Caco-2 (cell line): ENCODE measurements at regions not wholly inside any gene's neighbourhood (a gene's known extent, or its start where the extent isn't known, plus 50 kb on each side); places are given as distances from the start of the nearest gene placed in this dataset.

Experiments used
- BruUV-seq: library from RNA; stranded (reverse); fragments of 400-500 nt; replicated peaks from 2 replicates; lab custom pipeline; 2021; lab: Mats Ljungman, UMichigan
- CTCF ChIA-PET: fragments of 300-600 bp; sonication (Branson Sonifier 250); formaldehyde crosslinking; loops from one replicate; lab custom pipeline; 2022; ENCODE audit warnings: antibody characterized with exemption; lab: Charles Lee
- POLR2A ChIA-PET: fragments of 300-600 bp; sonication (Branson Sonifier 250); formaldehyde crosslinking; loops from one replicate; lab custom pipeline; 2022; ENCODE audit warnings: antibody characterized with exemption; lab: Charles Lee
- DNase-seq, 2 experiments: peaks; one replicate each; pipeline versions ENCODE4 v3.0.0 to v3.0.0-alpha.2; 2020 to 2022
- H3K27me3 ChIP-seq: replicated peaks from 2 replicates; pipeline ENCODE4 v1.6.0; 2011; ENCODE audit warnings: low read length; ENCODE audit not compliant: control insufficient read depth, insufficient read depth
- H3K36me3 ChIP-seq: 2 replicates; pipeline ENCODE4 v1.5.1; 2011; ENCODE audit warnings: low read length; ENCODE audit not compliant: control insufficient read depth, insufficient read depth
- H3K4me1 ChIP-seq: fragments of 250-450 bp; sonication (Bioruptor Pico); 2 replicates; pipeline ENCODE4 v1.5.1; 2020; ENCODE audit warnings: mild to moderate bottlenecking
- H3K4me3 ChIP-seq: 2 replicates; pipeline ENCODE4 v1.5.1; 2011; ENCODE audit warnings: low read depth, mild to moderate bottlenecking, control low read depth, low read length
- H3K9me3 ChIP-seq: fragments of 250-450 bp; sonication (Bioruptor Pico); 2 replicates; pipeline ENCODE4 v1.5.1; 2020; ENCODE audit warnings: mild to moderate bottlenecking, moderate library complexity
- H3K27ac Mint-ChIP-seq: one replicate; pipeline ENCODE4 v1.8.0; 2022; ENCODE audit warnings: mixed read lengths; ENCODE audit not compliant: unreplicated experiment
- H3K27me3 Mint-ChIP-seq: one replicate; pipeline ENCODE4 v1.8.0; 2022; ENCODE audit warnings: mixed read lengths; ENCODE audit not compliant: insufficient read depth, unreplicated experiment
- H3K36me3 Mint-ChIP-seq: one replicate; pipeline ENCODE4 v1.8.0; 2022; ENCODE audit warnings: mild to moderate bottlenecking, mixed read lengths; ENCODE audit not compliant: insufficient read depth, unreplicated experiment
- H3K4me1 Mint-ChIP-seq: one replicate; pipeline ENCODE4 v1.8.0; 2022; ENCODE audit warnings: low read depth, mixed read lengths; ENCODE audit not compliant: unreplicated experiment
- H3K4me3 Mint-ChIP-seq: one replicate; pipeline ENCODE4 v1.8.0; 2022; ENCODE audit warnings: mild to moderate bottlenecking, moderate library complexity, mixed read lengths; ENCODE audit not compliant: unreplicated experiment
- H3K9me3 Mint-ChIP-seq: one replicate; pipeline ENCODE4 v1.8.0; 2022; ENCODE audit warnings: mixed read lengths; ENCODE audit not compliant: unreplicated experiment
- intact Hi-C: fragments of 100-400 bp; cut with micrococcal nuclease; formaldehyde crosslinking; loops from one replicate; pipeline ENCODE4 v1.10.0; 2022; ENCODE audit not compliant: unreplicated experiment
- TF ChIP-seq, protein P1 (sequence below), 2 experiments: fragments of 200-600 bp in 1 of 2; IDR thresholded peaks; 1 replicate in 1 of 2; 2 replicates in 1 of 2; pipeline versions ENCODE4 v1.5.1 to v1.8.0; 2011 to 2022; ENCODE audit warnings: antibody characterized with exemption in 1 of 2, control low read depth in 1 of 2, inconsistent platforms in 1 of 2, low read depth in 1 of 2, low read length in 1 of 2, mild to moderate bottlenecking in 1 of 2, moderate library complexity in 1 of 2; ENCODE audit not compliant: insufficient read depth in 1 of 2, severe bottlenecking in 1 of 2, unreplicated experiment in 1 of 2

DNA sequence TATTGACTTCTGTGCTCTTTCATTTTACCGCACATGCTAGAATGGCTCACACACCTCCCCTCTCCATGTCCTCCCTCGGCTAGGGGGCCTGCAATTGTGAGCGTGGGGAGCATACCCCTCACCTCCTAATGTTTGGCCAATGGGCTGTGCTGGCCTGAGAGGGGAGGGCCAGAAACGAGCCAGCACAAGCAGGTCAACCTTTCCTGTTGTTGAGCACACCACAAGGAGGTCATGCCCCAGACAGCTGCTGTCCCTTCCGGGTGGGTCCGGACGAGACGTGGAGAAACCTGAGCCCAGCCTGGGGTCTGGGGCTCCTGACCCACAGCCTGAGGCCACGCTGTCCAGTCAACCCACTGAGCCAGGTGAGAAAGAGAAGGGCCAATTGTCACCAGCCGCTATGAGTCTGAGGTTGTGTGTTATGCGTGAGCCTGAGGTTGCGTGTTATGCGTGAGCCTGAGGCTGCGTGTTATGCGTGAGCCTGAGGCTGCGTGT lies 77.4 kb downstream of the TTLL2 start:
- intact Hi-C loops, result no loop called here
- H3K27me3 ChIP-seq, result no peaks in the 10 kb centered on the region; the same call in 1 of the 2 replicates
- H3K36me3 ChIP-seq, result no peaks in the 10 kb centered on the region
- no peaks in the 10 kb centered on the region for H3K36me3 Mint-ChIP-seq
- CTCF ChIA-PET, result no interaction called here
- no peaks in the 10 kb centered on the region for H3K9me3 ChIP-seq
- H3K4me1 ChIP-seq, result peaks cover 13% of the 10 kb centered on the region
- H3K27me3 Mint-ChIP-seq, result no peaks in the 10 kb centered on the region
- H3K9me3 Mint-ChIP-seq, result no peaks in the 10 kb centered on the region
- peaks cover 7% of the 10 kb centered on the region for H3K4me1 Mint-ChIP-seq
- H3K4me3 Mint-ChIP-seq, result no peak overlapping the region
- no TSS peak for BruUV-seq
- no peak overlapping the region for H3K27ac Mint-ChIP-seq
- TF ChIP-seq, protein P1, sequence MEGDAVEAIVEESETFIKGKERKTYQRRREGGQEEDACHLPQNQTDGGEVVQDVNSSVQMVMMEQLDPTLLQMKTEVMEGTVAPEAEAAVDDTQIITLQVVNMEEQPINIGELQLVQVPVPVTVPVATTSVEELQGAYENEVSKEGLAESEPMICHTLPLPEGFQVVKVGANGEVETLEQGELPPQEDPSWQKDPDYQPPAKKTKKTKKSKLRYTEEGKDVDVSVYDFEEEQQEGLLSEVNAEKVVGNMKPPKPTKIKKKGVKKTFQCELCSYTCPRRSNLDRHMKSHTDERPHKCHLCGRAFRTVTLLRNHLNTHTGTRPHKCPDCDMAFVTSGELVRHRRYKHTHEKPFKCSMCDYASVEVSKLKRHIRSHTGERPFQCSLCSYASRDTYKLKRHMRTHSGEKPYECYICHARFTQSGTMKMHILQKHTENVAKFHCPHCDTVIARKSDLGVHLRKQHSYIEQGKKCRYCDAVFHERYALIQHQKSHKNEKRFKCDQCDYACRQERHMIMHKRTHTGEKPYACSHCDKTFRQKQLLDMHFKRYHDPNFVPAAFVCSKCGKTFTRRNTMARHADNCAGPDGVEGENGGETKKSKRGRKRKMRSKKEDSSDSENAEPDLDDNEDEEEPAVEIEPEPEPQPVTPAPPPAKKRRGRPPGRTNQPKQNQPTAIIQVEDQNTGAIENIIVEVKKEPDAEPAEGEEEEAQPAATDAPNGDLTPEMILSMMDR (IDR thresholded peaks at IDR 0.05; ENCODE audit: insufficient read depth in 1 of 2, low read depth in 1 of 2, low read length in 1 of 2, severe bottlenecking in 1 of 2, unreplicated experiment in 1 of 2), result no peak
- H3K4me3 ChIP-seq, result no peak overlapping the region
- POLR2A ChIA-PET, result no interaction called here
- DNase-seq, result peak in 1 of 2 experiments; percentile 22

DNA sequence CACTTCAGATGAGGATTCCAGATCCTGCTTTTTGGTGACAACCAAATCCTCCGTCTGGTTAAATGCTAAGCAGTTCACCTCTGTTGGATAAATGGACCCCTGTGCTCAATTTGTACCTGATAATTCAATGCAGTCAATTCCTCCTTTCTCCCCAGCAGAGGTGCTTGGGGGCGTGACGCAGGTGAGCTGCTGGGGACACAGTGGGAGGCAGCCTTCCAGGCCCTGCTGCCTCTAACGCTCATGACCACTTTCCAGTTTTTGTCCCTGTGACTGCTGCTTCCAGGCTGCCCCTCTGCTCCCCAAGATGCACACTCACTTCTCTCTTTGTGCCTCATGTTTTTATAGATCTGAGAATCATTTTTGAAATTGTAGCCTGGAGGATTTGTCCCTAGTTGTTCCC lies 78.5 kb downstream of the TTLL2 start:
- Histone ChIP-seq H3K4me1 (peaks cover 5% of the 10 kb centered on the region), H3K27me3 (no peaks in the 10 kb centered on the region; the same call in 1 of the 2 replicates), H3K4me3 (no peak overlapping the region), H3K9me3 (no peaks in the 10 kb centered on the region), H3K36me3 (no peaks in the 10 kb centered on the region)
- ChIA-PET POLR2A (no interaction called here), CTCF (no interaction called here)
- DNase-seq, result no peak
- intact Hi-C loops, result no loop called here
- Mint-ChIP-seq H3K27ac (no peak overlapping the region), H3K27me3 (no peaks in the 10 kb centered on the region), H3K4me3 (no peak overlapping the region), H3K9me3 (no peaks in the 10 kb centered on the region), H3K36me3 (no peaks in the 10 kb centered on the region), H3K4me1 (peaks cover 2% of the 10 kb centered on the region)
- no TSS peak for BruUV-seq
- TF ChIP-seq, protein P1 (IDR thresholded peaks at IDR 0.05; ENCODE audit: insufficient read depth in 1 of 2, low read depth in 1 of 2, low read length in 1 of 2, severe bottlenecking in 1 of 2, unreplicated experiment in 1 of 2), result no peak

DNA sequence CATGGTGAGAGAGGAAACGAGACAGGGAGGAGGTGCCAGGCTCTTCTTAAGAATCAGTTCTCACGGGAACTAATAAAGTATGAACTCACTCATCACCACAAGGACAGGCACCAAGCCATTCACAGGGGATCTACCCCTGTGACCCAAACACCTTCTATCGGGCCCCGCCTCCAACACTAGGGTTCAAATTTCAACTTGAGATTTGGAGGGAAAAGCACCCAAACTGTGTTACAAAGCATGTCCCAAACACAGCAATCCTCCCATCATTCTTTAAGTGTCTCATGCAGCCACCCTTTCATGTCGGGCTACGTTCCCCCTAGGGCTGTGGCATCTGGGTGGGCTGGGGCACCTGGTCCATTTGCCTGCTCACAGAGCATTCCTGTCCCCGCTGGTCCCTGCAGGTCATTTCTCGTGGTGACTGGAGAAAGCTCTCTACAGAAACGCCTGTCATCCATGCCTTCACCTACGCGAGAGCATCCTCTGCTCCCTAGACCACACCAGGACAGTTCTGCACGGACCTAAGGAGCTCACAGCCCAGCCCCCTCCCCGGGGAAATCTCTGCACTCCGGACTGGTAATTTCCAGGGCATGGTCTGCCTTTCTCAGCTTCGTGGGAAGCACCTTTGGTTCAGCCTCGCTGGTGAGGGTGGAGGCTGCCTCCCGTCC lies 79.6 kb downstream of the TTLL2 start:
- Mint-ChIP-seq H3K9me3 (no peaks in the 10 kb centered on the region), H3K27ac (no peak overlapping the region), H3K4me1 (no peaks in the 10 kb centered on the region), H3K4me3 (no peak overlapping the region), H3K27me3 (no peaks in the 10 kb centered on the region), H3K36me3 (no peaks in the 10 kb centered on the region)
- DNase-seq, result no peak
- no peaks in the 10 kb centered on the region for H3K36me3 ChIP-seq
- H3K9me3 ChIP-seq, result no peaks in the 10 kb centered on the region
- no peaks in the 10 kb centered on the region; the same call in 1 of the 2 replicates for H3K27me3 ChIP-seq
- ChIA-PET POLR2A (no interaction called here), CTCF (no interaction called here)
- BruUV-seq, result no TSS peak
- H3K4me3 ChIP-seq, result no peak overlapping the region
- TF ChIP-seq, protein P1 (IDR thresholded peaks at IDR 0.05; ENCODE audit: insufficient read depth in 1 of 2, low read depth in 1 of 2, low read length in 1 of 2, severe bottlenecking in 1 of 2, unreplicated experiment in 1 of 2), result no peak
- H3K4me1 ChIP-seq, result no peaks in the 10 kb centered on the region
- intact Hi-C loops, result no loop called here
